ENCODE measurements at regions not wholly inside any gene's neighbourhood (a gene's known extent, or its start where the extent isn't known, plus 50 kb on each side); places are given as distances from the start of the nearest gene placed in this dataset.

GRCh38 chr12:98370976-98371375 is 144.4 kb upstream of the TMPO start:
- Histone ChIP-seq H4K20me1 (ENCODE audit: insufficient read depth, low read length) (no peaks in the 10 kb centered on the region), H3K4me1 (ENCODE audit: control insufficient read depth in 1 of 2, insufficient read depth in 2 of 2, low read length in 2 of 2) (peaks cover 0 to 3% of the 10 kb centered on the region in 2 donors), H3K36me3 (replicated peaks in 1 of 2; ENCODE audit: control insufficient read depth in 1 of 2, insufficient read depth in 2 of 2, low read length in 2 of 2) (no peaks in the 10 kb centered on the region), H3K4me2 (replicated peaks; ENCODE audit: extremely low read depth, low read length, poor library complexity, severe bottlenecking) (no peak overlapping the region), H3K27me3 (ENCODE audit: control insufficient read depth in 2 of 2, insufficient read depth in 2 of 2, low read length in 2 of 2) (peaks cover 7 to 8% of the 10 kb centered on the region in 2 donors), H3K79me2 (ENCODE audit: insufficient read depth, low read length) (no peaks in the 10 kb centered on the region), H2AFZ (ENCODE audit: insufficient read depth, low read depth, low read length, poor library complexity, severe bottlenecking) (no peak overlapping the region), H3K9ac (ENCODE audit: insufficient read depth, low read length, poor library complexity, severe bottlenecking) (no peak overlapping the region), H3K9me3 (replicated peaks in 1 of 2; ENCODE audit: control insufficient read depth in 1 of 2, insufficient read depth in 1 of 2, low read length in 2 of 2) (no peaks in the 10 kb centered on the region), H3K4me3 (replicated peaks in 1 of 3; ENCODE audit: low read depth in 2 of 3, low read length in 3 of 3) (no peak overlapping the region), H3K27ac (ENCODE audit: low read depth in 1 of 2, low read length in 2 of 2) (no peak overlapping the region)
- H3K36me3 Mint-ChIP-seq, result no peaks in the 10 kb centered on the region
- H3K27me3 Mint-ChIP-seq (ENCODE audit: low read depth in 3 of 3), result peaks cover 0 to 19% (median 8%) of the 10 kb centered on the region in 3 donors
- H3K27ac Mint-ChIP-seq, result no peak overlapping the region
- H3K4me1 Mint-ChIP-seq, result peaks cover 6% of the 10 kb centered on the region
- no peak for DNase-seq
- H3K9me3 Mint-ChIP-seq, result peaks cover 0 to 1% (median 0%) of the 10 kb centered on the region in 7 donors
- H3K4me3 Mint-ChIP-seq, result no peak overlapping the region
- WGBS (ENCODE audit: insufficient coverage), result no CpG with 5 or more reads among the region's 1 CpG
- TF ChIP-seq CTCF (IDR thresholded peaks at IDR 0.05), result no peak
- intact Hi-C loops (cut with micrococcal nuclease), result no loop called here

GRCh38 chr12:98371419-98371818 is 144.0 kb upstream of the TMPO start:
- DNase-seq, result no peak
- Mint-ChIP-seq H3K36me3 (no peaks in the 10 kb centered on the region), H3K27me3 (ENCODE audit: low read depth in 3 of 3) (peaks cover 0 to 18% (median 8%) of the 10 kb centered on the region in 3 donors), H3K4me1 (peaks cover 6% of the 10 kb centered on the region), H3K27ac (no peak overlapping the region), H3K9me3 (peaks cover 0 to 1% (median 0%) of the 10 kb centered on the region in 7 donors), H3K4me3 (no peak overlapping the region)
- Histone ChIP-seq H3K4me1 (ENCODE audit: control insufficient read depth in 1 of 2, insufficient read depth in 2 of 2, low read length in 2 of 2) (peaks cover 0 to 3% of the 10 kb centered on the region in 2 donors), H3K79me2 (ENCODE audit: insufficient read depth, low read length) (no peaks in the 10 kb centered on the region), H4K20me1 (ENCODE audit: insufficient read depth, low read length) (no peaks in the 10 kb centered on the region), H3K9ac (ENCODE audit: insufficient read depth, low read length, poor library complexity, severe bottlenecking) (no peak overlapping the region), H3K27ac (ENCODE audit: low read depth in 1 of 2, low read length in 2 of 2) (no peak overlapping the region), H3K4me2 (replicated peaks; ENCODE audit: extremely low read depth, low read length, poor library complexity, severe bottlenecking) (no peak overlapping the region), H3K36me3 (replicated peaks in 1 of 2; ENCODE audit: control insufficient read depth in 1 of 2, insufficient read depth in 2 of 2, low read length in 2 of 2) (no peaks in the 10 kb centered on the region), H3K9me3 (replicated peaks in 1 of 2; ENCODE audit: control insufficient read depth in 1 of 2, insufficient read depth in 1 of 2, low read length in 2 of 2) (no peaks in the 10 kb centered on the region), H2AFZ (ENCODE audit: insufficient read depth, low read depth, low read length, poor library complexity, severe bottlenecking) (no peak overlapping the region), H3K27me3 (ENCODE audit: control insufficient read depth in 2 of 2, insufficient read depth in 2 of 2, low read length in 2 of 2) (peaks cover 7 to 8% of the 10 kb centered on the region in 2 donors), H3K4me3 (replicated peaks in 1 of 3; ENCODE audit: low read depth in 2 of 3, low read length in 3 of 3) (no peak overlapping the region)
- intact Hi-C loops (cut with micrococcal nuclease), result no loop called here
- no peak for TF ChIP-seq CTCF (IDR thresholded peaks at IDR 0.05)
- no CpG with 5 or more reads among the region's 3 CpGs for WGBS (ENCODE audit: insufficient coverage)
